H9 (cell line): ENCODE measurements at regions not wholly inside any gene's neighbourhood (a gene's known extent, or its start where the extent isn't known, plus 50 kb on each side); places are given as distances from the start of the nearest gene placed in this dataset.
A peak's percentile ranks its signal among the peaks of the same experiment; 100 is the strongest.

Experiments used
- DNase-seq: peaks from one replicate; pipeline ENCODE4 v3.0.0-alpha.2; 2017
- H2AFZ ChIP-seq: one replicate; pipeline ENCODE4 v1.6.1; 2013; ENCODE audit warnings: mild to moderate bottlenecking, low read length, control low read depth, moderate library complexity
- H2AK5ac ChIP-seq: 2 replicates; pipeline ENCODE4 v1.6.1; 2013; ENCODE audit warnings: low read length, control low read depth, mixed read lengths; ENCODE audit not compliant: insufficient read length
- H2BK120ac ChIP-seq: one replicate; pipeline ENCODE4 v1.6.1; 2013; ENCODE audit warnings: low read depth, mild to moderate bottlenecking, low read length, control low read depth, inconsistent platforms; ENCODE audit not compliant: poor library complexity, severe bottlenecking
- H2BK12ac ChIP-seq: 2 replicates; pipeline ENCODE4 v1.6.1; 2013; ENCODE audit warnings: low read length, control low read depth, mixed read lengths, low read depth; ENCODE audit not compliant: insufficient read length
- H2BK15ac ChIP-seq: 2 replicates; pipeline ENCODE4 v1.6.1; 2013; ENCODE audit warnings: low read depth, low read length, control low read depth
- H2BK20ac ChIP-seq: one replicate; pipeline ENCODE4 v1.6.1; 2013; ENCODE audit warnings: low read depth, mild to moderate bottlenecking, low read length, control low read depth, inconsistent platforms; ENCODE audit not compliant: poor library complexity, severe bottlenecking
- H2BK5ac ChIP-seq: 2 replicates; pipeline ENCODE4 v1.6.1; 2013; ENCODE audit warnings: low read length, control low read depth, mixed read lengths; ENCODE audit not compliant: insufficient read length
- H3K14ac ChIP-seq: 2 replicates; pipeline ENCODE4 v1.6.1; 2013; ENCODE audit warnings: low read length, control low read depth; ENCODE audit not compliant: insufficient read depth
- H3K18ac ChIP-seq: 2 replicates; pipeline ENCODE4 v1.6.1; 2013; ENCODE audit warnings: low read depth, mild to moderate bottlenecking, mixed read lengths, low read length, control low read depth; ENCODE audit not compliant: insufficient read length
- H3K23ac ChIP-seq: 2 replicates; pipeline ENCODE4 v1.6.1; 2013; ENCODE audit warnings: low read length, control low read depth, mixed read lengths, low read depth; ENCODE audit not compliant: insufficient read length
- H3K23me2 ChIP-seq: 2 replicates; pipeline ENCODE4 v1.6.1; 2013; ENCODE audit warnings: low read depth, mild to moderate bottlenecking, mixed read lengths, low read length, control low read depth; ENCODE audit not compliant: insufficient read length, poor library complexity, severe bottlenecking
- H3K27ac ChIP-seq: 2 replicates; pipeline ENCODE4 v1.5.1; 2013; ENCODE audit warnings: low read length, control low read depth, mixed read lengths, low read depth; ENCODE audit not compliant: insufficient read length
- H3K27me3 ChIP-seq: 2 replicates; pipeline ENCODE4 v1.6.1; 2013; ENCODE audit warnings: low read length, control low read depth, inconsistent platforms; ENCODE audit not compliant: insufficient read depth
- H3K4ac ChIP-seq: 2 replicates; pipeline ENCODE4 v1.6.1; 2013; ENCODE audit warnings: low read depth, mild to moderate bottlenecking, control low read depth, inconsistent platforms, low read length, moderate library complexity
- H3K4me1 ChIP-seq: 2 replicates; pipeline ENCODE4 v1.6.1; 2013; ENCODE audit warnings: low read length, control low read depth, inconsistent platforms; ENCODE audit not compliant: insufficient read depth
- H3K4me2 ChIP-seq: 2 replicates; pipeline ENCODE4 v1.6.1; 2013; ENCODE audit warnings: low read length, control low read depth, mixed read lengths; ENCODE audit not compliant: insufficient read length, insufficient read depth
- H3K56ac ChIP-seq: 2 replicates; pipeline ENCODE4 v1.6.1; 2013; ENCODE audit warnings: low read depth, mild to moderate bottlenecking, mixed read lengths, low read length, control low read depth; ENCODE audit not compliant: insufficient read length
- H3K79me1 ChIP-seq: 2 replicates; pipeline ENCODE4 v1.6.1; 2013; ENCODE audit warnings: low read depth, mild to moderate bottlenecking, moderate library complexity, low read length, control low read depth, inconsistent platforms; ENCODE audit not compliant: insufficient read depth, poor library complexity, severe bottlenecking
- H3K79me2 ChIP-seq: 2 replicates; pipeline ENCODE4 v1.6.1; 2013; ENCODE audit warnings: low read length, control low read depth, inconsistent platforms; ENCODE audit not compliant: insufficient read depth
- H3K9ac ChIP-seq: 2 replicates; pipeline ENCODE4 v1.6.1; 2013; ENCODE audit warnings: low read length, control low read depth, mixed read lengths; ENCODE audit not compliant: insufficient read length; ENCODE audit errors: extremely low read depth
- H3K9me3 ChIP-seq: one replicate; pipeline ENCODE4 v1.6.1; 2013; ENCODE audit warnings: low read depth, low read length, inconsistent platforms; ENCODE audit not compliant: control insufficient read depth
- H3T11ph ChIP-seq: one replicate; pipeline ENCODE4 v1.6.1; 2013; ENCODE audit warnings: mild to moderate bottlenecking, low read length, control low read depth, inconsistent platforms
- H4K20me1 ChIP-seq: one replicate; pipeline ENCODE4 v1.6.1; 2013; ENCODE audit not compliant: control insufficient read depth, insufficient read length, insufficient read depth
- H4K5ac ChIP-seq: 2 replicates; pipeline ENCODE4 v1.6.1; 2013; ENCODE audit warnings: low read depth, mild to moderate bottlenecking, mixed read lengths, low read length, control low read depth; ENCODE audit not compliant: insufficient read length
- H4K8ac ChIP-seq: replicated peaks from 2 replicates; pipeline ENCODE4 v1.6.1; 2013; ENCODE audit warnings: low read length, control low read depth, mixed read lengths, low read depth; ENCODE audit not compliant: insufficient read length
- H4K91ac ChIP-seq: 2 replicates; pipeline ENCODE4 v1.6.1; 2013; ENCODE audit warnings: low read depth, mild to moderate bottlenecking, moderate library complexity, mixed read lengths, low read length, control low read depth; ENCODE audit not compliant: insufficient read length
- H3K27ac Mint-ChIP-seq, 3 experiments: 2 replicates in 2 of 3; 3 replicates in 1 of 3; pipeline ENCODE4 v1.8.0; 2020 to 2021; ENCODE audit warnings: mixed read lengths in 3 of 3, mild to moderate bottlenecking in 1 of 3, moderate library complexity in 1 of 3
- H3K27me3 Mint-ChIP-seq: 2 replicates; pipeline ENCODE4 v1.8.0; 2021; ENCODE audit warnings: low read depth, mild to moderate bottlenecking, moderate library complexity, mixed read lengths
- H3K36me3 Mint-ChIP-seq, 3 experiments: 2 replicates in 2 of 3; 3 replicates in 1 of 3; pipeline ENCODE4 v1.8.0; 2020 to 2021; ENCODE audit warnings: low read depth in 3 of 3, mixed read lengths in 3 of 3; ENCODE audit not compliant: insufficient read depth in 1 of 3
- H3K4me1 Mint-ChIP-seq, 2 experiments: 2 replicates each; pipeline ENCODE4 v1.8.0; 2020; ENCODE audit warnings: mixed read lengths in 2 of 2
- H3K4me3 Mint-ChIP-seq, 2 experiments: 2 replicates in 1 of 2; 3 replicates in 1 of 2; pipeline ENCODE4 v1.8.0; 2020 to 2021; ENCODE audit warnings: mild to moderate bottlenecking in 2 of 2, mixed read lengths in 2 of 2, moderate library complexity in 1 of 2
- H3K9me3 Mint-ChIP-seq, 2 experiments: 2 replicates in 1 of 2; 3 replicates in 1 of 2; pipeline ENCODE4 v1.8.0; 2020; ENCODE audit warnings: mild to moderate bottlenecking in 2 of 2, mixed read lengths in 2 of 2, moderate library complexity in 1 of 2
- CTCF ChIP-seq: fragments of 200-600 bp; sonication (generic); conservative IDR thresholded peaks from 3 replicates; pipeline ENCODE4 v1.8.0; 2021; ENCODE audit warnings: antibody characterized with exemption, mild to moderate bottlenecking

GRCh38 chr3:177609613-177610012, 412.3 kb upstream of the TBL1XR1 start:
- Histone ChIP-seq H3K14ac (no peak overlapping the region), H3K4me2 (no peak overlapping the region), H2BK12ac (peak overlapping the region; percentile 28), H3K4me1 (peaks cover 11% of the 10 kb centered on the region), H4K91ac (no peak overlapping the region), H2AK5ac (peak overlapping the region; percentile 85), H4K8ac (no peak overlapping the region), H3K9ac (no peak overlapping the region), H3K79me2 (no peaks in the 10 kb centered on the region), H2BK20ac (peak overlapping the region; percentile 97), H3K27ac (no peak overlapping the region), H3K56ac (no peak overlapping the region), H3K23me2 (no peaks in the 10 kb centered on the region), H2AFZ (no peak overlapping the region), H3K79me1 (no peaks in the 10 kb centered on the region), H3K27me3 (no peaks in the 10 kb centered on the region), H3K18ac (no peak overlapping the region), H2BK5ac (no peak overlapping the region), H2BK120ac (peak overlapping the region; percentile 81), H3T11ph (no peak overlapping the region), H4K20me1 (no peaks in the 10 kb centered on the region), H2BK15ac (no peak overlapping the region), H3K4ac (peak overlapping the region; percentile 31; the same call in 1 of the 2 replicates), H3K23ac (no peak overlapping the region), H4K5ac (no peak overlapping the region), H3K9me3 (no peaks in the 10 kb centered on the region)
- no peak for DNase-seq
- Mint-ChIP-seq H3K27me3 (no peaks in the 10 kb centered on the region), H3K4me1 (peaks cover 40 to 51% of the 10 kb centered on the region in 2 experiments), H3K4me3 (no peak overlapping the region; a peak in 1 of 5 replicates), H3K27ac (peak overlapping the region; percentile 71 to 97 (median 97); a peak in 6 of 7 replicates), H3K9me3 (peaks cover 7 to 9% of the 10 kb centered on the region in 2 experiments), H3K36me3 (peaks cover 0 to 9% (median 4%) of the 10 kb centered on the region in 3 experiments; a peak in 4 of 7 replicates)
- TF ChIP-seq CTCF = no peak
